ENCODE measurements at regions not wholly inside any gene's neighbourhood (a gene's known extent, or its start where the extent isn't known, plus 50 kb on each side); places are given as distances from the start of the nearest gene placed in this dataset.

DNA sequence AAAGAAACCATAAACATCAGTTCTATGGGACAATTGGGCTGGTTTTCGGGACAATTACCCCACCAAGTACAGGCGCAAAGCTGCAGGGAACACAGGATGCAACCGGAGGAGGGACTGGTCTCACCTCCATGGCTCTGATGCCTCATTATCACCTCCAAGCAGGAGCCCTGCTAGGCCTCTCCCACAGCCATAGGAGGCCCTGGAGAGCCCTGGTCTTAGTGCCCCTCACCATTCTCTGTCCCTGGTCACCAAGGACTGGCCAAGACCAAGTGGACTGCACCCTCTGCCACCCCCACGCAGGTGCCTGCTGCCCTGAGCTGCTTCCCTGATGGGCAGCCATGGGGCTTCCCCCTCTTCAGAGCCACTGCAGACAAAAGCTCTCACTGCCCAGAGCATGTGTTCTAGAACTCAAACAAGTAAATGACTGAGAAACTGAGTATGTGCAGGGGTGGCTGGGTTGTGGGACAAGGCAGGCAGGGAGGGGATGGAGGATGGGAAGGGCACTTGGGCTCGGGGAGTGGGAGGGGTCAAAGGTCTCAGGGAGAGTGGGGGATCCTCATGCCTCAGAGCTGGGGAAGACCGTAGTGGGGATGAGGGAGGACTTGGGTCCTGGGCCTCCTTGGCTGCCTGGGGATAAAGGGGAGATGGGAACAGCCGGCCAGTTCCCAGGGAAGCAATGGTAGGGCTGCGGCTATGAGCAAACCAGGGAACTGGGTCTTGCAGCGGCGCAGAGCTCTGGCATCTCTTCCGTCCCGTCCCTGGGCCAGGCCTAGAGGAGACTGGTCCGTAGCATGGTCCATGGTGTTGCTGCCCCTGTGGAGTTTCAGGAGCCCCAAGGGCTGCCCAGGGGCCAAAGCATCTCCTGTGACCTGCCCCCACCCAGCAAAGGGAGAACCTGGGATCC, 435.1 kb downstream of the PREX1 start:
- Histone ChIP-seq H3K9me3 (ENCODE audit: low read depth, low read length) (no peaks in the 10 kb centered on the region), H3K27me3 (ENCODE audit: insufficient read depth, low read length) (peaks cover 5% of the 10 kb centered on the region), H4K20me1 (ENCODE audit: insufficient read depth, low read length) (no peaks in the 10 kb centered on the region), H3K4me3 (ENCODE audit: insufficient read depth, low read length) (no peak overlapping the region), H3K4me2 (ENCODE audit: insufficient read depth, low read length) (no peak overlapping the region), H3K36me3 (ENCODE audit: insufficient read depth, low read length) (no peaks in the 10 kb centered on the region), H3K79me2 (ENCODE audit: insufficient read depth, low read length) (no peaks in the 10 kb centered on the region), H2AFZ (ENCODE audit: low read length) (no peak overlapping the region), H3K27ac (ENCODE audit: low read depth, low read length) (no peak overlapping the region), H3K4me1 (ENCODE audit: insufficient read depth, low read length) (no peaks in the 10 kb centered on the region)
- TF ChIP-seq, protein P1, sequence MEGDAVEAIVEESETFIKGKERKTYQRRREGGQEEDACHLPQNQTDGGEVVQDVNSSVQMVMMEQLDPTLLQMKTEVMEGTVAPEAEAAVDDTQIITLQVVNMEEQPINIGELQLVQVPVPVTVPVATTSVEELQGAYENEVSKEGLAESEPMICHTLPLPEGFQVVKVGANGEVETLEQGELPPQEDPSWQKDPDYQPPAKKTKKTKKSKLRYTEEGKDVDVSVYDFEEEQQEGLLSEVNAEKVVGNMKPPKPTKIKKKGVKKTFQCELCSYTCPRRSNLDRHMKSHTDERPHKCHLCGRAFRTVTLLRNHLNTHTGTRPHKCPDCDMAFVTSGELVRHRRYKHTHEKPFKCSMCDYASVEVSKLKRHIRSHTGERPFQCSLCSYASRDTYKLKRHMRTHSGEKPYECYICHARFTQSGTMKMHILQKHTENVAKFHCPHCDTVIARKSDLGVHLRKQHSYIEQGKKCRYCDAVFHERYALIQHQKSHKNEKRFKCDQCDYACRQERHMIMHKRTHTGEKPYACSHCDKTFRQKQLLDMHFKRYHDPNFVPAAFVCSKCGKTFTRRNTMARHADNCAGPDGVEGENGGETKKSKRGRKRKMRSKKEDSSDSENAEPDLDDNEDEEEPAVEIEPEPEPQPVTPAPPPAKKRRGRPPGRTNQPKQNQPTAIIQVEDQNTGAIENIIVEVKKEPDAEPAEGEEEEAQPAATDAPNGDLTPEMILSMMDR (IDR thresholded peaks at IDR 0.05; ENCODE audit: extremely low read depth, low read depth, low read length) = no peak
- DNase-seq (ENCODE audit: insufficient read length, low spot score, missing footprints) = no peak

DNA sequence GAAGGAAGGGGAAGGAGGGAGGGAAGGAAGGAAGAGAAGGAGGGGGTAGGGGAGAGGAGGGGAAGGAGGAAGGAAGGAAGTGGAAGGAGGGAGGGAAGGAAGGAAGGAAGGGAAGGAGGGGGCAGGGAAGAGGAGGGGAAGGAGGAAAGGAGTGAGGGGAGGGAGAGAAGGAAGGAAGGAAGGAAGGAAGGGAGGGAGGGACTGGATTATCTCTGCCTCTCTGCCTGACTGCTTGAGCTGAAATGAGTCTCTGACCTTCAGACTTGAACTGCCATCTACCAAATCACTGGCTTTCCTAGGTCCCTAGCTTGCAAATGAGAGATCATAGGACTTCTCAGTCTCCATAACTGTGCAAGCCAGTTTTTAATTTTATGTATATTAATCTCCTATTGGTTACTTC, 436.8 kb downstream of the PREX1 start:
- Histone ChIP-seq H4K20me1 (ENCODE audit: insufficient read depth, low read length) (no peaks in the 10 kb centered on the region), H3K79me2 (ENCODE audit: insufficient read depth, low read length) (no peaks in the 10 kb centered on the region), H3K36me3 (ENCODE audit: insufficient read depth, low read length) (no peaks in the 10 kb centered on the region), H2AFZ (ENCODE audit: low read length) (no peak overlapping the region), H3K27me3 (ENCODE audit: insufficient read depth, low read length) (peaks cover 3% of the 10 kb centered on the region), H3K4me1 (ENCODE audit: insufficient read depth, low read length) (no peaks in the 10 kb centered on the region), H3K4me2 (ENCODE audit: insufficient read depth, low read length) (no peak overlapping the region), H3K4me3 (ENCODE audit: insufficient read depth, low read length) (no peak overlapping the region), H3K27ac (ENCODE audit: low read depth, low read length) (no peak overlapping the region), H3K9me3 (ENCODE audit: low read depth, low read length) (no peaks in the 10 kb centered on the region)
- TF ChIP-seq, protein P1 (IDR thresholded peaks at IDR 0.05; ENCODE audit: extremely low read depth, low read depth, low read length) = no peak
- DNase-seq (ENCODE audit: insufficient read length, low spot score, missing footprints) = no peak

DNA sequence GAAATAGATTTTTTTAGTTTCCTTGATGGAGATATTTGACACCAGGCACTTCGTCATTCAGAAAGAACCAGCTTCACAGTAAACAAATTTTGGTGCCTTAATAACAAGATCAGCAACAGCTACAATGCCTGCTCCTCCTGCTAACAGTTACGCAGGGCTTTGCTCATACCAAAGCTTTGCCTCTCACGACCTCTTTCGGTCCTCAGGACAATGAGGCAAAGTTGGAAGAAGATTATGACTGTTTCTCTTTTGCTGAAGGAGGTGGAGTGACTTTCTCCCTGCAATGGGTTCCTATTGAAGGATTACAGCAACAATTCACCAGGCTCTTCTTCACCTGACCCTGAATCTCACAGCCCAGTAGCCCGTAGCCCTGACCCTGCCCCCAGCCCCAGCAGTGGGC, 440.1 kb downstream of the PREX1 start:
- no peaks in the 10 kb centered on the region for H3K9me3 ChIP-seq (ENCODE audit: low read depth, low read length)
- H3K4me2 ChIP-seq (ENCODE audit: insufficient read depth, low read length) = no peak overlapping the region
- no peak overlapping the region for H3K27ac ChIP-seq (ENCODE audit: low read depth, low read length)
- peaks cover 3% of the 10 kb centered on the region for H3K27me3 ChIP-seq (ENCODE audit: insufficient read depth, low read length)
- H4K20me1 ChIP-seq (ENCODE audit: insufficient read depth, low read length) = no peaks in the 10 kb centered on the region
- DNase-seq (ENCODE audit: insufficient read length, low spot score, missing footprints) = no peak
- H3K79me2 ChIP-seq (ENCODE audit: insufficient read depth, low read length) = no peaks in the 10 kb centered on the region
- no peaks in the 10 kb centered on the region for H3K4me1 ChIP-seq (ENCODE audit: insufficient read depth, low read length)
- H2AFZ ChIP-seq (ENCODE audit: low read length) = no peak overlapping the region
- H3K4me3 ChIP-seq (ENCODE audit: insufficient read depth, low read length) = no peak overlapping the region
- TF ChIP-seq, protein P1 (IDR thresholded peaks at IDR 0.05; ENCODE audit: extremely low read depth, low read depth, low read length) = no peak
- H3K36me3 ChIP-seq (ENCODE audit: insufficient read depth, low read length) = no peaks in the 10 kb centered on the region

DNA sequence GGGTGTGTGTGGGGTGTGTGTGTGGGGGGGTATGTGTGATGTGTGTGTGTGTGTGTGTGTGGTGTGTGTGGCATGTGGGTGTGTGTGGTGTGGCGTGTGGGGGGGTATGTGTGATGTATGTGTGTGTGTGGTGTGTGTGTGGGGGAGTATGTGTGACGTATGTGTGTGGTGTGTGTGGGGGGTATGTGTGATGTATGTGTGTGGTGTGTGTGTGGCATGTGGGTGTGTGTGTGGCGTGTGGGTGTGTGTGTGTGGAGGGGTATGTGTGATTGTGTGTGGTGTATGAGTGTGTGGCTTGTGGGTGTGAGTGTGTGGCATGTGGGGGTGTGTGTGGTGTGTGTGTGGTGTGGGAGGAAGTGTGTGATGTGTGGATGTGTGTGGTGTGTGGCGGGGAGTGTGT, 442.3 kb downstream of the PREX1 start:
- no peaks in the 10 kb centered on the region for H3K4me1 ChIP-seq (ENCODE audit: insufficient read depth, low read length)
- no peak overlapping the region for H3K27ac ChIP-seq (ENCODE audit: low read depth, low read length)
- H4K20me1 ChIP-seq (ENCODE audit: insufficient read depth, low read length) = no peaks in the 10 kb centered on the region
- H3K4me2 ChIP-seq (ENCODE audit: insufficient read depth, low read length) = no peak overlapping the region
- no peaks in the 10 kb centered on the region for H3K79me2 ChIP-seq (ENCODE audit: insufficient read depth, low read length)
- TF ChIP-seq, protein P1 (IDR thresholded peaks at IDR 0.05; ENCODE audit: extremely low read depth, low read depth, low read length) = no peak
- peaks cover 3% of the 10 kb centered on the region for H3K27me3 ChIP-seq (ENCODE audit: insufficient read depth, low read length)
- H3K9me3 ChIP-seq (ENCODE audit: low read depth, low read length) = no peaks in the 10 kb centered on the region
- no peak overlapping the region for H3K4me3 ChIP-seq (ENCODE audit: insufficient read depth, low read length)
- H3K36me3 ChIP-seq (ENCODE audit: insufficient read depth, low read length) = no peaks in the 10 kb centered on the region
- H2AFZ ChIP-seq (ENCODE audit: low read length) = no peak overlapping the region
- DNase-seq (ENCODE audit: insufficient read length, low spot score, missing footprints) = no peak

Data from osteoblast (primary cell).